ENCODE measurements at regions not wholly inside any gene's neighbourhood (a gene's known extent, or its start where the extent isn't known, plus 50 kb on each side); places are given as distances from the start of the nearest gene placed in this dataset.

- TF ChIP-seq CTCF (IDR thresholded peaks at IDR 0.05; ENCODE audit: low read depth, low read length) (no peak), POLR2A (IDR thresholded peaks at IDR 0.05; ENCODE audit: extremely low read depth, insufficient read length) (no peak)
Measured at GRCh38 chr6:113564371-113565171, 292.6 kb upstream of the MARCKS start.

Measured in NB4 (cell line).